ENCODE measurements at regions not wholly inside any gene's neighbourhood (a gene's known extent, or its start where the extent isn't known, plus 50 kb on each side); places are given as distances from the start of the nearest gene placed in this dataset.

DNA sequence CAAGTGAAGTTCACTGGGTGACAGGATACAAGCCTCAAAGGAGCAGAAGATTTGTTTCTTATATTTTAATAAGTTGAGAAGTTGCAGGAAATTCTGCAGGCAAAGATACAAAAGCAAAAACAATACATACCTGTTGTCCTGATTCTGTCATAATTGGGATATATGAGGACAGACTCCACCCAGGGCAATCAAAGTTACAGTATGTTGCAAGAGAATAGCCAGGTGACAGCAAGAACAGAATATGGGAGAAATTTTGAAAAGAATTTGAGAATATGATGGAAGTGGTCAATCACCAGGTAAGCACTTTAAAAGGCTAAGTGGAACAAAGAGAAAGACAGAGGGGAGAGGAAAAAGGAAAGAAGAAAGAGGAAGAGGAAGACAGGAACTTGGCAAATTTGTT lies 607.6 kb upstream of the ADGRL4 start:
- Histone ChIP-seq H3K79me2 (ENCODE audit: low read length) (no peaks in the 10 kb centered on the region), H2AFZ (ENCODE audit: low read length) (no peak overlapping the region)

DNA sequence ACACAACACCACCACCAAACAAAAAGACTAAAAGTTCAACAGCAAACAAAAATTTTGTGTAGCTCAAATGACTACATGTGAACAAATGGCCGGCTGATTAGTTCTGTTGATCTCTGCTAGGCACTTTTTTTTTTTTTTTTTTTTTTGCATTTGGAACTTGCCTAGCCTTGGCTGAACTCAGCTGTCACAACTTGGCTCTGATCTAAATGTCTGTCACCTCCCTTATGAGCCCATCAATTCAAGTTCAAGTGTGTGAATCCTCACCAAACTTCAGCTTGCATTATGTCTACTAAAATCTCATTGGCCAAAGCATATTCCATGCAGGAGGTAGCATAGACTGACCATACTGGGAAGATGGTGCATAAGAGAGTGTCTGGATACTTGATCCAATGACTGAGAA lies 606.5 kb upstream of the ADGRL4 start:
- Histone ChIP-seq H3K27me3 (replicated peaks; ENCODE audit: insufficient read depth, low read length) (no peaks in the 10 kb centered on the region), H3K27ac (ENCODE audit: low read length) (no peak overlapping the region), H2AFZ (ENCODE audit: low read length) (no peak overlapping the region), H3K4me2 (ENCODE audit: low read depth, low read length) (no peak overlapping the region), H4K20me1 (ENCODE audit: insufficient read depth, low read length) (no peaks in the 10 kb centered on the region), H3K4me3 (ENCODE audit: low read length) (no peak overlapping the region), H3K9me2 (replicated peaks; ENCODE audit: insufficient read depth, low read length) (no peaks in the 10 kb centered on the region), H3K4me1 (ENCODE audit: low read length) (no peaks in the 10 kb centered on the region), H3K36me3 (replicated peaks; ENCODE audit: insufficient read depth, low read length) (no peaks in the 10 kb centered on the region), H3K9me3 (replicated peaks; ENCODE audit: insufficient read depth, low read length) (no peaks in the 10 kb centered on the region), H3K79me2 (ENCODE audit: low read length) (no peaks in the 10 kb centered on the region), H3F3A (ENCODE audit: insufficient read depth, low read length) (no peaks in the 10 kb centered on the region), H3K9ac (ENCODE audit: low read length) (no peak overlapping the region)
- no peak for DNase-seq
- TF ChIP-seq EZH2phosphoT487 (IDR thresholded peaks at IDR 0.05; ENCODE audit: low read length): no peak
- TF ChIP-seq CTCF (IDR thresholded peaks at IDR 0.05; ENCODE audit: low read length): no peak
- no peak for TF ChIP-seq EZH2 (optimal IDR thresholded peaks at IDR 0.05; ENCODE audit: low read depth, low read length)

More for the DNA sequence above, 607.6 kb upstream of the ADGRL4 start:
- DNase-seq: no peak
- Histone ChIP-seq H3K36me3 (replicated peaks; ENCODE audit: insufficient read depth, low read length) (no peaks in the 10 kb centered on the region), H3K27ac (ENCODE audit: low read length) (no peak overlapping the region), H3K4me1 (ENCODE audit: low read length) (no peaks in the 10 kb centered on the region), H3K4me3 (ENCODE audit: low read length) (no peak overlapping the region), H3K9ac (ENCODE audit: low read length) (no peak overlapping the region), H3K4me2 (ENCODE audit: low read depth, low read length) (no peak overlapping the region), H3K9me2 (replicated peaks; ENCODE audit: insufficient read depth, low read length) (no peaks in the 10 kb centered on the region), H3K27me3 (replicated peaks; ENCODE audit: insufficient read depth, low read length) (no peaks in the 10 kb centered on the region), H3F3A (ENCODE audit: insufficient read depth, low read length) (no peaks in the 10 kb centered on the region), H3K9me3 (replicated peaks; ENCODE audit: insufficient read depth, low read length) (no peaks in the 10 kb centered on the region), H4K20me1 (ENCODE audit: insufficient read depth, low read length) (no peaks in the 10 kb centered on the region)
- TF ChIP-seq EZH2phosphoT487 (IDR thresholded peaks at IDR 0.05; ENCODE audit: low read length) (no peak), EZH2 (optimal IDR thresholded peaks at IDR 0.05; ENCODE audit: low read depth, low read length) (no peak), CTCF (IDR thresholded peaks at IDR 0.05; ENCODE audit: low read length) (no peak)

DNA sequence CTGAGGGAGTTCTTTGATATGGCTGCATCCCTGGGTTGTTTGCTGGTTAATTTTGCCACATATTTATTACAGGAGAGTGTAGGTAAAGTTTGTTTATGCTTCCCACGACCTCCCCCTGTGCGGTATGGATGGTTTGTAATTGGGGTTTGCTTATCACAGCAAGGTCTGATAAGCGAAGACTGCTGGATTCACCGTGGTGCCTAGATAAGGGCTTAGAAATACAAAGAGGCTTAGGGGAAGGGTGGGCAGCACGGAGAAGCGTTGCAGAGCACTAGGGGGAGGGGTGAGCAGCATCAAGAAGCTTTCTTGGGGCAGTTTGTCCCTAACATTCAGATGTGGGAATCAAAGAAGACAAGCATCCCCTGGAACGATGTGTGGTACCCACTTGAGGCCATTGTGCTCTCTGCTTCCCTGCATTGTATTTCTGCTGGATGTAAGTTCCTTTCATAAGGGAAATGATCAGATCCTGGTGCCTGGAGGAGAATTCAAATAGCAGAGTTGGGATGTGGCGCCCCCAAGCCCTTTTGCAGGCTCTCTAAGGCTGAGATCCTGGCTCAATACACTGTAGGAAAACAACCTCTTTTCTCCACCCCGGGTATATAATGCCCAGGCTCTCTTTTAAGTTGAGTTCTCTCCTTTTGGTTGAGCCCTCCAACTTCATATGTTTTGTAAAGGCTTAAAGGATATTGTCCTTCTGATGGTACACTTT lies 598.1 kb upstream of the ADGRL4 start:
- Histone ChIP-seq H3K9me2 (replicated peaks; ENCODE audit: insufficient read depth, low read length) (no peaks in the 10 kb centered on the region), H3K4me3 (ENCODE audit: low read length) (no peak overlapping the region), H3F3A (ENCODE audit: insufficient read depth, low read length) (no peaks in the 10 kb centered on the region), H3K27ac (ENCODE audit: low read length) (no peak overlapping the region), H3K4me1 (ENCODE audit: low read length) (no peaks in the 10 kb centered on the region), H3K79me2 (ENCODE audit: low read length) (no peaks in the 10 kb centered on the region), H3K9ac (ENCODE audit: low read length) (no peak overlapping the region), H3K9me3 (replicated peaks; ENCODE audit: insufficient read depth, low read length) (no peaks in the 10 kb centered on the region), H3K4me2 (ENCODE audit: low read depth, low read length) (no peak overlapping the region), H3K27me3 (replicated peaks; ENCODE audit: insufficient read depth, low read length) (no peaks in the 10 kb centered on the region), H2AFZ (ENCODE audit: low read length) (no peak overlapping the region), H3K36me3 (replicated peaks; ENCODE audit: insufficient read depth, low read length) (no peaks in the 10 kb centered on the region), H4K20me1 (ENCODE audit: insufficient read depth, low read length) (no peaks in the 10 kb centered on the region)
- DNase-seq: no peak
- TF ChIP-seq EZH2phosphoT487 (IDR thresholded peaks at IDR 0.05; ENCODE audit: low read length) (no peak), CTCF (IDR thresholded peaks at IDR 0.05; ENCODE audit: low read length) (no peak), EZH2 (optimal IDR thresholded peaks at IDR 0.05; ENCODE audit: low read depth, low read length) (no peak)

Measured in MM.1S (cell line).